HG02678 (cell line): ENCODE measurements at regions not wholly inside any gene's neighbourhood (a gene's known extent, or its start where the extent isn't known, plus 50 kb on each side); places are given as distances from the start of the nearest gene placed in this dataset.
"Not testable (repeated sequence)": the region's sequence is repeated elsewhere in the genome, so short reads cannot be mapped to it uniquely, and the experiment has no call there.

Experiments
- ATAC-seq: cut with Tn5 transposase; IDR thresholded peaks from one replicate; pipeline ENCODE4 v1.9.1; 2021; ENCODE audit warnings: mild to moderate bottlenecking, moderate library complexity; ENCODE audit not compliant: unreplicated experiment

GRCh38 chr4:122973465-122973864, 51.1 kb upstream of the NUDT6 start:
- ATAC-seq = no peak

GRCh38 chr4:122976111-122976510, 53.7 kb upstream of the NUDT6 start:
- ATAC-seq = no peak

GRCh38 chr4:122977103-122977502, 54.7 kb upstream of the NUDT6 start:
- no peak for ATAC-seq

- ATAC-seq = no peak
Observed at GRCh38 chr4:122978109-122978508, 55.7 kb upstream of the NUDT6 start.

- ATAC-seq = no peak
Observed at GRCh38 chr4:122978789-122979188, 56.4 kb upstream of the NUDT6 start.

- ATAC-seq = no peak
Observed at GRCh38 chr4:122980860-122981259, 58.5 kb upstream of the NUDT6 start.

GRCh38 chr4:122988696-122989095, 66.3 kb upstream of the NUDT6 start:
- ATAC-seq = no peak

GRCh38 chr4:122990891-122991290, 68.5 kb upstream of the NUDT6 start:
- ATAC-seq = no peak

GRCh38 chr4:122992057-122992456, 69.7 kb upstream of the NUDT6 start:
- ATAC-seq = no peak

GRCh38 chr4:122992641-122993040, 70.2 kb upstream of the NUDT6 start:
- ATAC-seq = no peak

GRCh38 chr4:122996350-122996749, 74.0 kb upstream of the NUDT6 start:
- no peak for ATAC-seq

GRCh38 chr4:122997463-122998101, 75.2 kb upstream of the NUDT6 start:
- no peak for ATAC-seq

- not testable (repeated sequence) for ATAC-seq
Observed at GRCh38 chr4:123004079-123004478, 81.7 kb upstream of the NUDT6 start.

GRCh38 chr4:123005126-123005525, 82.7 kb upstream of the NUDT6 start:
- not testable (repeated sequence) for ATAC-seq

GRCh38 chr4:123007679-123008078, 85.3 kb upstream of the NUDT6 start:
- ATAC-seq = no peak

GRCh38 chr4:123012416-123012815, 90.0 kb upstream of the NUDT6 start:
- ATAC-seq = not testable (repeated sequence)

- ATAC-seq = no peak
Observed at GRCh38 chr4:123014038-123014437, 91.6 kb upstream of the NUDT6 start.

- no peak for ATAC-seq
Observed at GRCh38 chr4:123017078-123017477, 94.7 kb upstream of the NUDT6 start.

GRCh38 chr4:123017636-123018395, 95.4 kb upstream of the NUDT6 start:
- ATAC-seq = no peak

- no peak for ATAC-seq
Observed at GRCh38 chr4:123018396-123018775, 96.0 kb upstream of the NUDT6 start.

- ATAC-seq = no peak
Observed at GRCh38 chr4:123020285-123020684, 97.9 kb upstream of the NUDT6 start.

- no peak for ATAC-seq
Observed at GRCh38 chr4:123023647-123024046, 101.2 kb upstream of the NUDT6 start.

- ATAC-seq = no peak
Observed at GRCh38 chr4:123024710-123025109, 102.3 kb upstream of the NUDT6 start.
